Right lobe of liver (tissue), 6 donors: ENCODE measurements at regions not wholly inside any gene's neighbourhood (a gene's known extent, or its start where the extent isn't known, plus 50 kb on each side); places are given as distances from the start of the nearest gene placed in this dataset.

Experiments
- ATAC-seq, 4 donors: fragments of 200-7000 bp; cut with Tn5 transposase; one replicate each; pipeline ENCODE4 v1.9.1; 2020; ENCODE audit warnings: mild to moderate bottlenecking in 4 of 4, moderate library complexity in 4 of 4
- DNase-seq, 3 donors: peaks; one replicate each; pipeline ENCODE4 v3.0.0-alpha.2; 2020
- H3K27ac ChIP-seq, 3 donors: fragments of 200-600 bp; one replicate each; pipeline ENCODE4 v1.8.0; 2022
- H3K27me3 ChIP-seq, 2 donors: fragments of 200-600 bp; one replicate each; pipeline ENCODE4 v1.8.0; 2022
- H3K36me3 ChIP-seq, 4 donors: fragments of 200-600 bp; sonication (generic) in 1 of 4; one replicate each; pipeline versions ENCODE4 v1.5.1 to v1.8.0; 2017 to 2022; ENCODE audit warnings: control low read depth in 1 of 4
- H3K4me1 ChIP-seq, 4 donors: fragments of 200-600 bp; sonication (generic) in 1 of 4; one replicate each; pipeline versions ENCODE4 v1.5.1 to v1.8.0; 2017 to 2022; ENCODE audit warnings: control low read depth in 1 of 4
- H3K4me3 ChIP-seq, 3 donors: fragments of 200-600 bp; one replicate each; pipeline ENCODE4 v1.8.0; 2022
- H3K9me3 ChIP-seq, 4 donors: fragments of 200-600 bp; sonication (generic) in 1 of 4; one replicate each; pipeline versions ENCODE4 v1.5.1 to v1.8.0; 2017 to 2022; ENCODE audit warnings: control low read depth in 1 of 4
- POLR2A ChIP-seq: fragments of 450-650 bp; IDR thresholded peaks from one replicate; pipeline ENCODE4 v1.6.1; 2017; ENCODE audit warnings: antibody characterized with exemption, mild to moderate bottlenecking
- WGBS: methylation state at CpG from one replicate; pipeline ENCODE4 v1.1.6; 2018; ENCODE audit warnings: low coverage, low lambda C conversion rate; ENCODE audit not compliant: insufficient coverage; ENCODE audit errors: missing lambda C conversion rate; 5-methylcytosine and 5-hydroxymethylcytosine counted together
- intact Hi-C, 2 donors: fragments of 100-400 bp; cut with DNase I; formaldehyde crosslinking; loops; one replicate each; pipeline versions ENCODE4 v1.11.2 to v1.14.1; 2022
- TF ChIP-seq, protein P1 (sequence below), 4 donors: fragments of 200-600 bp in 3 of 4; fragments of 450-650 bp in 1 of 4; IDR thresholded peaks; one replicate each; pipeline versions ENCODE4 v1.5.1 to v1.8.0; 2016 to 2022; ENCODE audit warnings: antibody characterized with exemption in 4 of 4, mild to moderate bottlenecking in 2 of 4
- donor health status: DM: no; HTN: yes; CAD: no.
- donor health status: DM: no; HTN: no; CAD: no.
- donor health status: DM: no; HTN: no; CAD: no.
- donor health status: DM: no; HTN: yes; CAD: no.
- donor health status: DM: no; HTN: yes; CAD: no.

DNA sequence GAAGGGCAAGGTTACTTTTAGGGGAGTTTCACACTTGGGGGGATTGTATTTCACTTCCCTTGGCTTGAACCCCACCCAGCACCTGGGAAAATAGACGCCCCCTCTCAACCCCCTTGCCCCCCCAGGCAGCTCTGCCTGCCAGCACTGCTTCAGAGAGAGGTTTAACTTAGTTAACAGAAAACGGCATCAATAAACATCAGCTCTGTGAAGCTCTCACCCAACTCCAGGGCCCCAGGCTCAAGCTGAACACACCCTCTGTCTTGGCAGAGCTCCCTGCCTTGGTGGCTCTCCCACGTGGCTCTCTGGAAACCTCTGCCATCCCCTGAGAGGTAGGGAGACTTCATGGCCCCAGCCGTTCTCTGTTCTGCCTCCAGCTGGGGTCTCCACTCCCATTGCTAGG is 244.1 kb downstream of the ACKR3 start:
- Histone ChIP-seq H3K4me3 (no peak overlapping the region), H3K9me3 (no peaks in the 10 kb centered on the region), H3K27ac (no peak overlapping the region), H3K27me3 (no peaks in the 10 kb centered on the region), H3K36me3 (no peaks in the 10 kb centered on the region), H3K4me1 (peaks cover 0 to 9% (median 4%) of the 10 kb centered on the region in 4 donors)
- TF ChIP-seq POLR2A = no peak
- TF ChIP-seq, protein P1, sequence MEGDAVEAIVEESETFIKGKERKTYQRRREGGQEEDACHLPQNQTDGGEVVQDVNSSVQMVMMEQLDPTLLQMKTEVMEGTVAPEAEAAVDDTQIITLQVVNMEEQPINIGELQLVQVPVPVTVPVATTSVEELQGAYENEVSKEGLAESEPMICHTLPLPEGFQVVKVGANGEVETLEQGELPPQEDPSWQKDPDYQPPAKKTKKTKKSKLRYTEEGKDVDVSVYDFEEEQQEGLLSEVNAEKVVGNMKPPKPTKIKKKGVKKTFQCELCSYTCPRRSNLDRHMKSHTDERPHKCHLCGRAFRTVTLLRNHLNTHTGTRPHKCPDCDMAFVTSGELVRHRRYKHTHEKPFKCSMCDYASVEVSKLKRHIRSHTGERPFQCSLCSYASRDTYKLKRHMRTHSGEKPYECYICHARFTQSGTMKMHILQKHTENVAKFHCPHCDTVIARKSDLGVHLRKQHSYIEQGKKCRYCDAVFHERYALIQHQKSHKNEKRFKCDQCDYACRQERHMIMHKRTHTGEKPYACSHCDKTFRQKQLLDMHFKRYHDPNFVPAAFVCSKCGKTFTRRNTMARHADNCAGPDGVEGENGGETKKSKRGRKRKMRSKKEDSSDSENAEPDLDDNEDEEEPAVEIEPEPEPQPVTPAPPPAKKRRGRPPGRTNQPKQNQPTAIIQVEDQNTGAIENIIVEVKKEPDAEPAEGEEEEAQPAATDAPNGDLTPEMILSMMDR (IDR thresholded peaks at IDR 0.05) = no peak
- ATAC-seq = no peak
- no peak for DNase-seq
- intact Hi-C loops = no loop called here
- 30% methylated on average over 2 of the region's 4 CpGs for WGBS

- intact Hi-C loops = no loop called here
- no peaks in the 10 kb centered on the region for H3K36me3 ChIP-seq
- 88% methylated on average over 4 of the region's 4 CpGs for WGBS
- TF ChIP-seq, protein P1 (IDR thresholded peaks at IDR 0.05) = no peak
- no peak for TF ChIP-seq POLR2A
- no peak overlapping the region for H3K27ac ChIP-seq
- H3K4me1 ChIP-seq = peaks cover 0 to 9% (median 4%) of the 10 kb centered on the region in 4 donors
- no peak overlapping the region for H3K4me3 ChIP-seq
- no peak for ATAC-seq
- DNase-seq = no peak
- H3K27me3 ChIP-seq = no peaks in the 10 kb centered on the region
- H3K9me3 ChIP-seq = no peaks in the 10 kb centered on the region
These were observed 245.0 kb downstream of the ACKR3 start for GRCh38 chr2:236814593-236814992.

GRCh38 chr2:236815746-236816145 is 246.1 kb downstream of the ACKR3 start:
- Histone ChIP-seq H3K4me1 (peaks cover 0 to 13% (median 5%) of the 10 kb centered on the region in 4 donors), H3K27ac (no peak overlapping the region), H3K36me3 (no peaks in the 10 kb centered on the region), H3K9me3 (no peaks in the 10 kb centered on the region), H3K27me3 (no peaks in the 10 kb centered on the region), H3K4me3 (no peak overlapping the region)
- DNase-seq (no peak), ATAC-seq (no peak)
- 60% methylated on average over 1 of the region's 8 CpGs for WGBS
- intact Hi-C loops = loop anchor here in 1 of 2 donors (2.0 kb wide), 1 partner anchor 17 kb away; no protein-coding TSS in a partner anchor
- TF ChIP-seq, protein P1 (IDR thresholded peaks at IDR 0.05) = no peak
- no peak for TF ChIP-seq POLR2A

GRCh38 chr2:236816197-236817170 is 246.9 kb downstream of the ACKR3 start:
- no peak overlapping the region for H3K27ac ChIP-seq
- DNase-seq = no peak
- H3K9me3 ChIP-seq = no peaks in the 10 kb centered on the region
- H3K27me3 ChIP-seq = no peaks in the 10 kb centered on the region
- ATAC-seq = no peak
- H3K4me1 ChIP-seq = peaks cover 0 to 15% (median 4%) of the 10 kb centered on the region in 4 donors
- intact Hi-C loops = loop anchor here in 1 of 2 donors (2.0 kb wide), 1 partner anchor 16 kb away; no protein-coding TSS in a partner anchor
- TF ChIP-seq POLR2A = no peak
- TF ChIP-seq, protein P1 (IDR thresholded peaks at IDR 0.05) = no peak
- 100% methylated on average over 4 of the region's 24 CpGs for WGBS
- no peaks in the 10 kb centered on the region for H3K36me3 ChIP-seq
- no peak overlapping the region for H3K4me3 ChIP-seq
